ENCODE measurements at regions not wholly inside any gene's neighbourhood (a gene's known extent, or its start where the extent isn't known, plus 50 kb on each side); places are given as distances from the start of the nearest gene placed in this dataset.

GRCh38 chr14:98965076-98965475, 306.9 kb downstream of the BCL11B start:
- H3K9me2 ChIP-seq (replicated peaks; ENCODE audit: insufficient read depth) = no peaks in the 10 kb centered on the region
- H3K27me3 ChIP-seq = no peaks in the 10 kb centered on the region
- H3K9me3 ChIP-seq (ENCODE audit: low read depth) = no peaks in the 10 kb centered on the region
- no peaks in the 10 kb centered on the region for H3K36me3 ChIP-seq (replicated peaks; ENCODE audit: insufficient read depth, low read depth)
- DNase-seq (ENCODE audit: low spot score) = no peak
- H3K4me2 ChIP-seq = no peak overlapping the region
- WGBS (ENCODE audit: low lambda C conversion rate, missing lambda C conversion rate) = 80% methylated on average over 5 of the region's 5 CpGs
- H4K20me1 ChIP-seq (ENCODE audit: insufficient read depth, poor library complexity, severe bottlenecking) = no peaks in the 10 kb centered on the region
- H3K27ac ChIP-seq = no peak overlapping the region
- no peak overlapping the region for H3K4me3 ChIP-seq
- H3K79me2 ChIP-seq = no peaks in the 10 kb centered on the region
- H3K4me1 ChIP-seq (ENCODE audit: insufficient read depth) = no peaks in the 10 kb centered on the region
- no peak for TF ChIP-seq EZH2phosphoT487 (IDR thresholded peaks at IDR 0.05; ENCODE audit: low read depth, severe bottlenecking, unreplicated experiment)
- no peak for TF ChIP-seq EZH2 (IDR thresholded peaks at IDR 0.05; ENCODE audit: borderline replicate concordance)
- no peak for TF ChIP-seq CTCF (IDR thresholded peaks at IDR 0.05; ENCODE audit: poor library complexity)
- H2AFZ ChIP-seq = no peak overlapping the region

GRCh38 chr14:98966016-98966415, 306.0 kb downstream of the BCL11B start:
- Histone ChIP-seq H2AFZ (no peak overlapping the region), H4K20me1 (ENCODE audit: insufficient read depth, poor library complexity, severe bottlenecking) (no peaks in the 10 kb centered on the region), H3K9me2 (replicated peaks; ENCODE audit: insufficient read depth) (no peaks in the 10 kb centered on the region), H3K4me2 (no peak overlapping the region), H3K9me3 (ENCODE audit: low read depth) (no peaks in the 10 kb centered on the region), H3K4me1 (ENCODE audit: insufficient read depth) (no peaks in the 10 kb centered on the region), H3K36me3 (replicated peaks; ENCODE audit: insufficient read depth, low read depth) (no peaks in the 10 kb centered on the region), H3K27me3 (no peaks in the 10 kb centered on the region), H3K79me2 (no peaks in the 10 kb centered on the region), H3K27ac (no peak overlapping the region), H3K4me3 (no peak overlapping the region)
- 86% methylated on average over 3 of the region's 3 CpGs for WGBS (ENCODE audit: low lambda C conversion rate, missing lambda C conversion rate)
- no peak for TF ChIP-seq EZH2phosphoT487 (IDR thresholded peaks at IDR 0.05; ENCODE audit: low read depth, severe bottlenecking, unreplicated experiment)
- no peak for TF ChIP-seq EZH2 (IDR thresholded peaks at IDR 0.05; ENCODE audit: borderline replicate concordance)
- no peak for TF ChIP-seq CTCF (IDR thresholded peaks at IDR 0.05; ENCODE audit: poor library complexity)
- no peak for DNase-seq (ENCODE audit: low spot score)

- Histone ChIP-seq H3K27ac (no peak overlapping the region), H3K27me3 (no peaks in the 10 kb centered on the region), H3K4me1 (ENCODE audit: insufficient read depth) (no peaks in the 10 kb centered on the region), H3K9me3 (ENCODE audit: low read depth) (no peaks in the 10 kb centered on the region), H4K20me1 (ENCODE audit: insufficient read depth, poor library complexity, severe bottlenecking) (no peaks in the 10 kb centered on the region), H3K79me2 (no peaks in the 10 kb centered on the region), H3K36me3 (replicated peaks; ENCODE audit: insufficient read depth, low read depth) (no peaks in the 10 kb centered on the region), H3K9me2 (replicated peaks; ENCODE audit: insufficient read depth) (no peaks in the 10 kb centered on the region), H2AFZ (no peak overlapping the region), H3K4me2 (no peak overlapping the region), H3K4me3 (no peak overlapping the region)
- DNase-seq (ENCODE audit: low spot score) = no peak
- TF ChIP-seq EZH2 (IDR thresholded peaks at IDR 0.05; ENCODE audit: borderline replicate concordance) (no peak), CTCF (IDR thresholded peaks at IDR 0.05; ENCODE audit: poor library complexity) (no peak), EZH2phosphoT487 (IDR thresholded peaks at IDR 0.05; ENCODE audit: low read depth, severe bottlenecking, unreplicated experiment) (no peak)
- 88% methylated on average over 6 of the region's 6 CpGs for WGBS (ENCODE audit: low lambda C conversion rate, missing lambda C conversion rate)
Observed at GRCh38 chr14:98966475-98967162, 305.4 kb downstream of the BCL11B start.
